HG03520 (cell line): ENCODE measurements at regions not wholly inside any gene's neighbourhood (a gene's known extent, or its start where the extent isn't known, plus 50 kb on each side); places are given as distances from the start of the nearest gene placed in this dataset.

Experiments
- ATAC-seq: cut with Tn5 transposase; IDR thresholded peaks from one replicate; pipeline ENCODE4 v1.9.1; 2021; ENCODE audit warnings: mild to moderate bottlenecking, moderate library complexity; ENCODE audit not compliant: unreplicated experiment

- no peak for ATAC-seq
These were observed 439.6 kb downstream of the CDH8 start for GRCh38 chr16:61596655-61597054.

- ATAC-seq: no peak
These were observed 440.6 kb downstream of the CDH8 start for GRCh38 chr16:61595605-61596004.

- no peak for ATAC-seq
These were observed 445.7 kb downstream of the CDH8 start for GRCh38 chr16:61590577-61590976.

- no peak for ATAC-seq
These were observed 448.7 kb downstream of the CDH8 start for GRCh38 chr16:61587526-61587925.

GRCh38 chr16:61581417-61582046, 454.7 kb downstream of the CDH8 start:
- no peak for ATAC-seq

GRCh38 chr16:61580579-61580978, 455.7 kb downstream of the CDH8 start:
- no peak for ATAC-seq

GRCh38 chr16:61579195-61579594, 457.0 kb downstream of the CDH8 start:
- no peak for ATAC-seq

- no peak for ATAC-seq
These were observed 459.8 kb downstream of the CDH8 start for GRCh38 chr16:61576476-61576875.

GRCh38 chr16:61575617-61576016, 460.6 kb downstream of the CDH8 start:
- ATAC-seq: no peak

- no peak for ATAC-seq
These were observed 467.2 kb downstream of the CDH8 start for GRCh38 chr16:61569028-61569427.

GRCh38 chr16:61564716-61565115, 471.5 kb downstream of the CDH8 start:
- no peak for ATAC-seq

- no peak for ATAC-seq
These were observed 480.4 kb downstream of the CDH8 start for GRCh38 chr16:61555718-61556441.

- ATAC-seq: no peak
These were observed 486.9 kb downstream of the CDH8 start for GRCh38 chr16:61549327-61549726.

- no peak for ATAC-seq
These were observed 488.6 kb downstream of the CDH8 start for GRCh38 chr16:61547626-61548025.

GRCh38 chr16:61544165-61544564, 492.1 kb downstream of the CDH8 start:
- no peak for ATAC-seq

- ATAC-seq: no peak
These were observed 496.0 kb downstream of the CDH8 start for GRCh38 chr16:61540216-61540615.

- ATAC-seq: no peak
These were observed 505.5 kb downstream of the CDH8 start for GRCh38 chr16:61530697-61531096.

- no peak for ATAC-seq
These were observed 535.4 kb downstream of the CDH8 start for GRCh38 chr16:61500851-61501250.

GRCh38 chr16:61480250-61480649, 556.0 kb downstream of the CDH8 start:
- no peak for ATAC-seq

GRCh38 chr16:61471737-61472136, 564.5 kb downstream of the CDH8 start:
- ATAC-seq: no peak

- ATAC-seq: no peak
These were observed 565.2 kb downstream of the CDH8 start for GRCh38 chr16:61471023-61471422.

- ATAC-seq: no peak
These were observed 571.0 kb downstream of the CDH8 start for GRCh38 chr16:61465285-61465684.

GRCh38 chr16:61460020-61460419, 576.2 kb downstream of the CDH8 start:
- no peak for ATAC-seq
